WTC11 (cell line): ENCODE measurements at regions not wholly inside any gene's neighbourhood (a gene's known extent, or its start where the extent isn't known, plus 50 kb on each side); places are given as distances from the start of the nearest gene placed in this dataset.

Experiments
- ATAC-seq: fragments of 200-7000 bp; cut with Tn5 transposase; 2 replicates; pipeline ENCODE4 v1.10.0; 2021; ENCODE audit warnings: mild to moderate bottlenecking, moderate library complexity
- CTCF ChIA-PET: fragments of 300-600 bp; sonication (Branson Sonifier 250); formaldehyde crosslinking; loops from one replicate; lab custom pipeline; 2021; ENCODE audit warnings: antibody characterized with exemption; lab: Charles Lee
- POLR2A ChIA-PET: fragments of 350-600 bp; sonication (Branson Sonifier 250); formaldehyde crosslinking; loops from one replicate; lab custom pipeline; 2021; ENCODE audit warnings: antibody characterized with exemption; lab: Charles Lee
- DNase-seq: peaks from one replicate; pipeline ENCODE4 v3.0.0; 2021; ENCODE audit warnings: low spot score
- H3K27ac Mint-ChIP-seq: 2 replicates; pipeline ENCODE4 v1.8.0; 2021; ENCODE audit warnings: mixed read lengths
- H3K27me3 Mint-ChIP-seq: 2 replicates; pipeline ENCODE4 v1.8.0; 2021; ENCODE audit warnings: low read depth, mild to moderate bottlenecking, moderate library complexity, mixed read lengths
- H3K36me3 Mint-ChIP-seq: 2 replicates; pipeline ENCODE4 v1.8.0; 2021; ENCODE audit warnings: mixed read lengths
- H3K4me1 Mint-ChIP-seq: 2 replicates; pipeline ENCODE4 v1.8.0; 2022; ENCODE audit warnings: mixed read lengths
- H3K4me3 Mint-ChIP-seq: 2 replicates; pipeline ENCODE4 v1.8.0; 2021; ENCODE audit warnings: mild to moderate bottlenecking, moderate library complexity, mixed read lengths
- H3K9me3 Mint-ChIP-seq: 2 replicates; pipeline ENCODE4 v1.8.0; 2021; ENCODE audit warnings: mixed read lengths
- ATF1 ChIP-seq: sonication (generic); formaldehyde crosslinking; IDR thresholded peaks from 2 replicates; pipeline ENCODE4 v1.8.1; 2023; ENCODE audit warnings: mild to moderate bottlenecking, moderate library complexity, missing genetic modification reagents
- CREM ChIP-seq: sonication (generic); formaldehyde crosslinking; IDR thresholded peaks from 2 replicates; pipeline ENCODE4 v1.8.1; 2022; ENCODE audit warnings: mild to moderate bottlenecking, missing genetic modification reagents, moderate library complexity
- EMX1 ChIP-seq: fragments of 250-450 bp; sonication (Bioruptor Pico); IDR thresholded peaks from 2 replicates; pipeline ENCODE4 v1.8.0; 2021; ENCODE audit warnings: mild to moderate bottlenecking
- ETV6 ChIP-seq: sonication (generic); formaldehyde crosslinking; IDR thresholded peaks from 2 replicates; pipeline ENCODE4 v1.8.1; 2022; ENCODE audit warnings: mild to moderate bottlenecking, missing genetic modification reagents
- FOXP1 ChIP-seq: sonication (generic); formaldehyde crosslinking; IDR thresholded peaks from 2 replicates; pipeline ENCODE4 v1.8.0; 2022; ENCODE audit warnings: missing genetic modification reagents, mild to moderate bottlenecking, moderate library complexity, borderline replicate concordance
- NR1H2 ChIP-seq: sonication (generic); formaldehyde crosslinking; IDR thresholded peaks from 2 replicates; pipeline ENCODE4 v1.9.0; 2021; ENCODE audit warnings: mild to moderate bottlenecking, moderate library complexity, missing genetic modification reagents
- RELA ChIP-seq: sonication (generic); formaldehyde crosslinking; IDR thresholded peaks from 2 replicates; pipeline ENCODE4 v1.8.1; 2022; ENCODE audit warnings: missing genetic modification reagents, mild to moderate bottlenecking, borderline replicate concordance
- SMAD3 ChIP-seq: sonication (generic); formaldehyde crosslinking; IDR thresholded peaks from 2 replicates; pipeline ENCODE4 v1.8.0; 2022; ENCODE audit warnings: missing genetic modification reagents, mild to moderate bottlenecking, borderline replicate concordance
- TEAD1 ChIP-seq: sonication (generic); formaldehyde crosslinking; IDR thresholded peaks from 2 replicates; pipeline ENCODE4 v1.8.0; 2022; ENCODE audit warnings: mild to moderate bottlenecking, missing genetic modification reagents
- TP53 ChIP-seq: sonication (generic); formaldehyde crosslinking; IDR thresholded peaks from 2 replicates; pipeline ENCODE4 v1.8.1; 2023; ENCODE audit warnings: mild to moderate bottlenecking, missing genetic modification reagents
- ZBTB21 ChIP-seq: sonication (generic); formaldehyde crosslinking; IDR thresholded peaks from 2 replicates; pipeline ENCODE4 v1.8.1; 2023; ENCODE audit warnings: mild to moderate bottlenecking, missing genetic modification reagents, borderline replicate concordance
- ZNF121 ChIP-seq: sonication (generic); formaldehyde crosslinking; IDR thresholded peaks from 2 replicates; pipeline ENCODE4 v1.8.0; 2023; ENCODE audit warnings: missing genetic modification reagents
- TF ChIP-seq, protein P1 (sequence below): sonication (generic); formaldehyde crosslinking; IDR thresholded peaks from 2 replicates; pipeline ENCODE4 v1.8.1; 2022; ENCODE audit warnings: low read depth, missing genetic modification reagents, borderline replicate concordance
- TF ChIP-seq, protein P2 (sequence below): sonication (generic); formaldehyde crosslinking; IDR thresholded peaks from 2 replicates; pipeline ENCODE4 v1.8.0; 2022; ENCODE audit warnings: mild to moderate bottlenecking, missing genetic modification reagents
- TF ChIP-seq, protein P3 (sequence below): sonication (generic); formaldehyde crosslinking; conservative IDR thresholded peaks from 2 replicates; pipeline ENCODE4 v1.8.1; 2023; ENCODE audit warnings: mild to moderate bottlenecking, low read depth, missing genetic modification reagents, moderate library complexity
- TF ChIP-seq, protein P4 (sequence below): fragments of 250-450 bp; sonication (Bioruptor Pico); IDR thresholded peaks from 2 replicates; pipeline ENCODE4 v2.1.2; 2022; ENCODE audit warnings: mild to moderate bottlenecking, moderate library complexity
- TF ChIP-seq, protein P5 (sequence below): sonication (generic); formaldehyde crosslinking; IDR thresholded peaks from 2 replicates; pipeline ENCODE4 v1.8.1; 2022; ENCODE audit warnings: low read depth, mild to moderate bottlenecking, moderate library complexity, missing genetic modification reagents, borderline replicate concordance
- TF ChIP-seq, protein P6 (sequence below): sonication (generic); formaldehyde crosslinking; IDR thresholded peaks from 2 replicates; pipeline ENCODE4 v1.8.1; 2023; ENCODE audit warnings: mild to moderate bottlenecking, missing genetic modification reagents, borderline replicate concordance

DNA sequence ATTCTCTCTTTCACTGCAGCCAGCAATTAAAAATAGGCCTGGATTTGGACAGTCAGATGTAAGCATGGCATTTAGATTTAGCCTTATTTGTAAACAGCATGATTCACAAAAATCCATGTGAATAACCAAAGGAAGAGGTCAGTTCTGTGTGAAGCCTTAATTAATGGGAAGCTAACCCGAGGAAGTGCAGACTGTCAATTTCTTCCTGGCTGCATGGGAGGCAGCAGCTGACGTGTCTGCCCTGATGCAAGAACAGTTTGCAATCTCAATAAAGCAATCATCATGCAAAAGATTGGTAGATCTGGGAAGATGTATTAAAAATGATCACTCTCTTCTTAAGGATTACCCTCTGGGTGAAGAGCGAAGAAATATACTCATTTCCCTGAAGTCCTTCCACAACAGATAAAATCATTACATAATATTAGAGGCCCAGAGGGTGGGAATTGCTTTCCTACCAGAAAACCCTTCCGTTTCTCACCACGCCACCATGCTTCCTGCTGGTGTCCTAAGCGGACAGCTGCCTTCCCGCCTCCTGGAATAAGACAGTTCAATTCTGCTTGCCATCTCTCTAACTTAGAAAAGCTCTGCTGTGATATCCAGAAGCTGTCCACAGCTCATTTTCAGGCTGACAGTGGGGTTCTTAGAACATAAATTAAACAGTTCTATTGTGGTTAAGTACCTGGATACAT, 526.7 kb upstream of the NRP1 start:
- Mint-ChIP-seq H3K4me1 (peaks cover 29% of the 10 kb centered on the region), H3K27me3 (no peaks in the 10 kb centered on the region; the same call in 1 of the 2 replicates), H3K27ac (no peak overlapping the region), H3K9me3 (peaks cover 7% of the 10 kb centered on the region)
- DNase-seq, result no peak
- CTCF ChIA-PET, result no interaction called here
- POLR2A ChIA-PET, result no interaction called here
- TF ChIP-seq, protein P1, sequence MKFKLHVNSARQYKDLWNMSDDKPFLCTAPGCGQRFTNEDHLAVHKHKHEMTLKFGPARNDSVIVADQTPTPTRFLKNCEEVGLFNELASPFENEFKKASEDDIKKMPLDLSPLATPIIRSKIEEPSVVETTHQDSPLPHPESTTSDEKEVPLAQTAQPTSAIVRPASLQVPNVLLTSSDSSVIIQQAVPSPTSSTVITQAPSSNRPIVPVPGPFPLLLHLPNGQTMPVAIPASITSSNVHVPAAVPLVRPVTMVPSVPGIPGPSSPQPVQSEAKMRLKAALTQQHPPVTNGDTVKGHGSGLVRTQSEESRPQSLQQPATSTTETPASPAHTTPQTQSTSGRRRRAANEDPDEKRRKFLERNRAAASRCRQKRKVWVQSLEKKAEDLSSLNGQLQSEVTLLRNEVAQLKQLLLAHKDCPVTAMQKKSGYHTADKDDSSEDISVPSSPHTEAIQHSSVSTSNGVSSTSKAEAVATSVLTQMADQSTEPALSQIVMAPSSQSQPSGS (CRISPR knock-in tag), result no peak
- TF ChIP-seq, protein P2, sequence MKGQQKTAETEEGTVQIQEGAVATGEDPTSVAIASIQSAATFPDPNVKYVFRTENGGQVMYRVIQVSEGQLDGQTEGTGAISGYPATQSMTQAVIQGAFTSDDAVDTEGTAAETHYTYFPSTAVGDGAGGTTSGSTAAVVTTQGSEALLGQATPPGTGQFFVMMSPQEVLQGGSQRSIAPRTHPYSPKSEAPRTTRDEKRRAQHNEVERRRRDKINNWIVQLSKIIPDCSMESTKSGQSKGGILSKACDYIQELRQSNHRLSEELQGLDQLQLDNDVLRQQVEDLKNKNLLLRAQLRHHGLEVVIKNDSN (CRISPR knock-in tag), result no peak
- TF ChIP-seq, protein P3, sequence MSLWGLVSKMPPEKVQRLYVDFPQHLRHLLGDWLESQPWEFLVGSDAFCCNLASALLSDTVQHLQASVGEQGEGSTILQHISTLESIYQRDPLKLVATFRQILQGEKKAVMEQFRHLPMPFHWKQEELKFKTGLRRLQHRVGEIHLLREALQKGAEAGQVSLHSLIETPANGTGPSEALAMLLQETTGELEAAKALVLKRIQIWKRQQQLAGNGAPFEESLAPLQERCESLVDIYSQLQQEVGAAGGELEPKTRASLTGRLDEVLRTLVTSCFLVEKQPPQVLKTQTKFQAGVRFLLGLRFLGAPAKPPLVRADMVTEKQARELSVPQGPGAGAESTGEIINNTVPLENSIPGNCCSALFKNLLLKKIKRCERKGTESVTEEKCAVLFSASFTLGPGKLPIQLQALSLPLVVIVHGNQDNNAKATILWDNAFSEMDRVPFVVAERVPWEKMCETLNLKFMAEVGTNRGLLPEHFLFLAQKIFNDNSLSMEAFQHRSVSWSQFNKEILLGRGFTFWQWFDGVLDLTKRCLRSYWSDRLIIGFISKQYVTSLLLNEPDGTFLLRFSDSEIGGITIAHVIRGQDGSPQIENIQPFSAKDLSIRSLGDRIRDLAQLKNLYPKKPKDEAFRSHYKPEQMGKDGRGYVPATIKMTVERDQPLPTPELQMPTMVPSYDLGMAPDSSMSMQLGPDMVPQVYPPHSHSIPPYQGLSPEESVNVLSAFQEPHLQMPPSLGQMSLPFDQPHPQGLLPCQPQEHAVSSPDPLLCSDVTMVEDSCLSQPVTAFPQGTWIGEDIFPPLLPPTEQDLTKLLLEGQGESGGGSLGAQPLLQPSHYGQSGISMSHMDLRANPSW (CRISPR knock-in tag), result no peak
- TF ChIP-seq, protein P4, sequence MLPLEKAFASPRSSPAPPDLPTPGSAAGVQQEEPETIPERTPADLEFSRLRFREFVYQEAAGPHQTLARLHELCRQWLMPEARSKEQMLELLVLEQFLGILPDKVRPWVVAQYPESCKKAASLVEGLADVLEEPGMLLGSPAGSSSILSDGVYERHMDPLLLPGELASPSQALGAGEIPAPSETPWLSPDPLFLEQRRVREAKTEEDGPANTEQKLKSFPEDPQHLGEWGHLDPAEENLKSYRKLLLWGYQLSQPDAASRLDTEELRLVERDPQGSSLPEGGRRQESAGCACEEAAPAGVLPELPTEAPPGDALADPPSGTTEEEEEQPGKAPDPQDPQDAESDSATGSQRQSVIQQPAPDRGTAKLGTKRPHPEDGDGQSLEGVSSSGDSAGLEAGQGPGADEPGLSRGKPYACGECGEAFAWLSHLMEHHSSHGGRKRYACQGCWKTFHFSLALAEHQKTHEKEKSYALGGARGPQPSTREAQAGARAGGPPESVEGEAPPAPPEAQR (CRISPR knock-in tag), result no peak
- TF ChIP-seq ZBTB21 (CRISPR knock-in tag), result no peak
- TF ChIP-seq ZNF121 (CRISPR knock-in tag), result no peak
- TF ChIP-seq EMX1 (CRISPR knock-in tag), result no peak
- no peak for TF ChIP-seq ETV6 (CRISPR knock-in tag)
- no peak for TF ChIP-seq CREM (CRISPR knock-in tag)
- no peak for TF ChIP-seq TEAD1 (CRISPR knock-in tag)
- no peak for TF ChIP-seq RELA
- TF ChIP-seq, protein P5, sequence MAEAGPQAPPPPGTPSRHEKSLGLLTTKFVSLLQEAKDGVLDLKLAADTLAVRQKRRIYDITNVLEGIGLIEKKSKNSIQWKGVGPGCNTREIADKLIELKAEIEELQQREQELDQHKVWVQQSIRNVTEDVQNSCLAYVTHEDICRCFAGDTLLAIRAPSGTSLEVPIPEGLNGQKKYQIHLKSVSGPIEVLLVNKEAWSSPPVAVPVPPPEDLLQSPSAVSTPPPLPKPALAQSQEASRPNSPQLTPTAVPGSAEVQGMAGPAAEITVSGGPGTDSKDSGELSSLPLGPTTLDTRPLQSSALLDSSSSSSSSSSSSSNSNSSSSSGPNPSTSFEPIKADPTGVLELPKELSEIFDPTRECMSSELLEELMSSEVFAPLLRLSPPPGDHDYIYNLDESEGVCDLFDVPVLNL (CRISPR knock-in tag), result no peak
- TF ChIP-seq TP53 (CRISPR knock-in tag), result no peak
- TF ChIP-seq ATF1 (CRISPR knock-in tag), result no peak
- TF ChIP-seq, protein P6, sequence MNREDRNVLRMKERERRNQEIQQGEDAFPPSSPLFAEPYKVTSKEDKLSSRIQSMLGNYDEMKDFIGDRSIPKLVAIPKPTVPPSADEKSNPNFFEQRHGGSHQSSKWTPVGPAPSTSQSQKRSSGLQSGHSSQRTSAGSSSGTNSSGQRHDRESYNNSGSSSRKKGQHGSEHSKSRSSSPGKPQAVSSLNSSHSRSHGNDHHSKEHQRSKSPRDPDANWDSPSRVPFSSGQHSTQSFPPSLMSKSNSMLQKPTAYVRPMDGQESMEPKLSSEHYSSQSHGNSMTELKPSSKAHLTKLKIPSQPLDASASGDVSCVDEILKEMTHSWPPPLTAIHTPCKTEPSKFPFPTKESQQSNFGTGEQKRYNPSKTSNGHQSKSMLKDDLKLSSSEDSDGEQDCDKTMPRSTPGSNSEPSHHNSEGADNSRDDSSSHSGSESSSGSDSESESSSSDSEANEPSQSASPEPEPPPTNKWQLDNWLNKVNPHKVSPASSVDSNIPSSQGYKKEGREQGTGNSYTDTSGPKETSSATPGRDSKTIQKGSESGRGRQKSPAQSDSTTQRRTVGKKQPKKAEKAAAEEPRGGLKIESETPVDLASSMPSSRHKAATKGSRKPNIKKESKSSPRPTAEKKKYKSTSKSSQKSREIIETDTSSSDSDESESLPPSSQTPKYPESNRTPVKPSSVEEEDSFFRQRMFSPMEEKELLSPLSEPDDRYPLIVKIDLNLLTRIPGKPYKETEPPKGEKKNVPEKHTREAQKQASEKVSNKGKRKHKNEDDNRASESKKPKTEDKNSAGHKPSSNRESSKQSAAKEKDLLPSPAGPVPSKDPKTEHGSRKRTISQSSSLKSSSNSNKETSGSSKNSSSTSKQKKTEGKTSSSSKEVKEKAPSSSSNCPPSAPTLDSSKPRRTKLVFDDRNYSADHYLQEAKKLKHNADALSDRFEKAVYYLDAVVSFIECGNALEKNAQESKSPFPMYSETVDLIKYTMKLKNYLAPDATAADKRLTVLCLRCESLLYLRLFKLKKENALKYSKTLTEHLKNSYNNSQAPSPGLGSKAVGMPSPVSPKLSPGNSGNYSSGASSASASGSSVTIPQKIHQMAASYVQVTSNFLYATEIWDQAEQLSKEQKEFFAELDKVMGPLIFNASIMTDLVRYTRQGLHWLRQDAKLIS (CRISPR knock-in tag), result no peak
- TF ChIP-seq SMAD3 (CRISPR knock-in tag), result no peak
- no peak for TF ChIP-seq FOXP1 (CRISPR knock-in tag)
- TF ChIP-seq NR1H2 (CRISPR knock-in tag), result no peak
- TF ChIP-seq, all 79 proteins: peak for 0
- 0 out of 2 replicates have a peak, but pooled peaks cover 2% of the 10 kb centered on the region for H3K36me3 Mint-ChIP-seq
- no peak for ATAC-seq
- H3K4me3 Mint-ChIP-seq, result no peak overlapping the region
